Neural cell (in vitro differentiated cells): ENCODE measurements at regions not wholly inside any gene's neighbourhood (a gene's known extent, or its start where the extent isn't known, plus 50 kb on each side); places are given as distances from the start of the nearest gene placed in this dataset.

ENCODE experiments used
- H2AFZ ChIP-seq: fragments of 200-600, 300-800 bp; sonication (generic), shearing (Covaris generic); 2 replicates; pipeline ENCODE4 v1.6.0; 2014; ENCODE audit warnings: low read depth, mild to moderate bottlenecking, antibody characterized with exemption, low read length, moderate library complexity
- H3F3A ChIP-seq: fragments of 200-600 bp; shearing (Covaris generic); 2 replicates; pipeline ENCODE4 v1.6.1; 2016; ENCODE audit warnings: mild to moderate bottlenecking, moderate library complexity, mixed read lengths, antibody characterized with exemption, low read length; ENCODE audit not compliant: insufficient read depth, poor library complexity, severe bottlenecking
- H3K27ac ChIP-seq: fragments of 200-600, 300-800 bp; sonication (generic), shearing (Covaris generic); 2 replicates; pipeline ENCODE4 v1.5.1; 2014; ENCODE audit warnings: mild to moderate bottlenecking, low read length, moderate library complexity
- H3K27me3 ChIP-seq: fragments of 300-800, 200-600 bp; sonication (generic), shearing (Covaris generic); 2 replicates; pipeline ENCODE4 v1.6.0; 2014; ENCODE audit warnings: mild to moderate bottlenecking, low read depth, low read length, moderate library complexity; ENCODE audit not compliant: insufficient read depth
- H3K36me3 ChIP-seq: fragments of 300-800, 200-600 bp; sonication (generic), shearing (Covaris generic); 2 replicates; pipeline ENCODE4 v1.5.1; 2014; ENCODE audit warnings: mild to moderate bottlenecking, antibody characterized with exemption, low read length, moderate library complexity; ENCODE audit not compliant: insufficient read depth
- H3K4me2 ChIP-seq: fragments of 300-800, 200-600 bp; sonication (generic), shearing (Covaris generic); 2 replicates; pipeline ENCODE4 v1.6.0; 2014; ENCODE audit warnings: mild to moderate bottlenecking, low read length
- H3K4me3 ChIP-seq: fragments of 300-800, 200-600 bp; sonication (generic), shearing (Covaris generic); 2 replicates; pipeline ENCODE4 v1.5.1; 2014; ENCODE audit warnings: mild to moderate bottlenecking, low read length, moderate library complexity
- H3K79me2 ChIP-seq: fragments of 200-600 bp; shearing (Covaris generic); replicated peaks from 2 replicates; pipeline ENCODE4 v1.6.0; 2014; ENCODE audit warnings: mild to moderate bottlenecking, low read length, moderate library complexity; ENCODE audit not compliant: insufficient read depth
- H3K9ac ChIP-seq: fragments of 300-800, 200-600 bp; sonication (generic), shearing (Covaris generic); 2 replicates; pipeline ENCODE4 v1.6.1; 2016; ENCODE audit warnings: mild to moderate bottlenecking, low read length, mixed read lengths
- H3K9me2 ChIP-seq: fragments of 200-600 bp; shearing (Covaris generic); 2 replicates; pipeline ENCODE4 v1.6.1; 2016; ENCODE audit warnings: mild to moderate bottlenecking, low read length, mixed read lengths; ENCODE audit not compliant: insufficient read depth
- H3K9me3 ChIP-seq: fragments of 200-600, 300-800 bp; sonication (generic), shearing (Covaris generic); 2 replicates; pipeline ENCODE4 v1.6.1; 2016; ENCODE audit warnings: mild to moderate bottlenecking, mixed run types, low read length, moderate library complexity, mixed read lengths
- H4K20me1 ChIP-seq: fragments of 200-600 bp; shearing (Covaris generic); 2 replicates; pipeline ENCODE4 v1.6.1; 2016; ENCODE audit warnings: mild to moderate bottlenecking, mixed run types; ENCODE audit not compliant: insufficient read depth
- EP300 ChIP-seq: fragments of 450-650 bp; conservative IDR thresholded peaks from 2 replicates; pipeline ENCODE4 v1.6.1; 2014; ENCODE audit warnings: antibody characterized with exemption, mild to moderate bottlenecking, moderate library complexity; ENCODE audit not compliant: poor library complexity, severe bottlenecking
- EZH2 ChIP-seq: fragments of 200-600, 300-800 bp; shearing (Covaris generic), sonication (generic); IDR thresholded peaks from 2 replicates; pipeline ENCODE4 v1.6.1; 2014; ENCODE audit warnings: antibody characterized with exemption, low read length, borderline replicate concordance, mild to moderate bottlenecking; ENCODE audit not compliant: insufficient read depth, poor library complexity, severe bottlenecking
- POLR2AphosphoS5 ChIP-seq: IDR thresholded peaks from 2 replicates; pipeline ENCODE4 v1.6.1; 2012
- RAD21 ChIP-seq: fragments of 450-650 bp; conservative IDR thresholded peaks from 2 replicates; pipeline ENCODE4 v1.6.1; 2014; ENCODE audit warnings: antibody characterized with exemption, mild to moderate bottlenecking, moderate library complexity
- SMC3 ChIP-seq: fragments of 450-650 bp; conservative IDR thresholded peaks from 2 replicates; pipeline ENCODE4 v1.6.1; 2014; ENCODE audit warnings: antibody characterized with exemption, mild to moderate bottlenecking, moderate library complexity; ENCODE audit not compliant: poor library complexity
- TAF1 ChIP-seq: IDR thresholded peaks from 2 replicates; pipeline ENCODE4 v1.6.1; 2012; ENCODE audit warnings: low read depth
- TF ChIP-seq, protein P1 (sequence below): fragments of 450-650 bp; IDR thresholded peaks from 2 replicates; pipeline ENCODE4 v1.5.1; 2014; ENCODE audit warnings: antibody characterized with exemption, mild to moderate bottlenecking, moderate library complexity; ENCODE audit not compliant: poor library complexity, severe bottlenecking
- TF ChIP-seq, protein P2 (sequence below): IDR thresholded peaks from 2 replicates; pipeline ENCODE4 v1.6.1; 2012; ENCODE audit warnings: borderline replicate concordance

DNA sequence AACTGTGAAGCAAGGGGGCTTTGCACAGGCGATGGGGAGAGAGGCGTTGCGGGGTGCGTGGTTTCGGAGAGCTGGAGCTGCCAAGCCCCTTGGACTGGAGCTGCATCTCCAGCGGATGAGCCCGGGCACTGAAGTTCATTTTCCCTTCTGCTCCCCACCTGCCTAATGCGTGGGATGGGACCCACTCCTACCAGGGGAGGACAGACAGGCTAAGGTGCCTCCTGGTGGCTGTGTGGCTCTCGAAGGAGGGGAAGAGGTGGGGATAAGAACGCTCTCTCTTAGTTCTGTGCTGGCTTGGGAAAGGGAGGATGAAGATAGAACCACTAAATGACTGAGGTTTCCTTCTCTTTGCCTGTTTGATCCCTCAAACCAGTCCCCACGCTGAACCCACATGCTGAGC, 177.6 kb upstream of the PITRM1 start (continued):
- no peak for TF ChIP-seq EZH2

DNA sequence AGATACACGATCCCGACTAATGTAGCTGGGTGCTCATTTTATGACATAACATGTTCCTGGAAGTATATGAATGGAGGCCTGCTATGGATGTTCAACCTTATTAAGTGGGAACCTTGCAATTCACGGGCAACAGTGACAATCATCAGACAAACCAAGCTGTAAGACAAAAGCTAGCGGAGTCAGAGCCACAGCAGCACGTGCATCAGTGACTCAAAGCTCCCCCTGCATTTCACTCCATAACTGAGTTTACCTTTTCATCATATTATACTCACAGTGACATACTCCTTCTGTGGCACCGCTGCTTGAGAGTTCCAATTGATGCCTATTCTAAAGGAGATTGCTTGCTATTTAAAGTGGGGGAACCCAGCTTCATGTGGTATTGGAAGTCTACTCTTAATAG, 176.0 kb upstream of the PITRM1 start:
- Histone ChIP-seq H3K9ac (no peak overlapping the region), H3K4me2 (no peak overlapping the region)

DNA sequence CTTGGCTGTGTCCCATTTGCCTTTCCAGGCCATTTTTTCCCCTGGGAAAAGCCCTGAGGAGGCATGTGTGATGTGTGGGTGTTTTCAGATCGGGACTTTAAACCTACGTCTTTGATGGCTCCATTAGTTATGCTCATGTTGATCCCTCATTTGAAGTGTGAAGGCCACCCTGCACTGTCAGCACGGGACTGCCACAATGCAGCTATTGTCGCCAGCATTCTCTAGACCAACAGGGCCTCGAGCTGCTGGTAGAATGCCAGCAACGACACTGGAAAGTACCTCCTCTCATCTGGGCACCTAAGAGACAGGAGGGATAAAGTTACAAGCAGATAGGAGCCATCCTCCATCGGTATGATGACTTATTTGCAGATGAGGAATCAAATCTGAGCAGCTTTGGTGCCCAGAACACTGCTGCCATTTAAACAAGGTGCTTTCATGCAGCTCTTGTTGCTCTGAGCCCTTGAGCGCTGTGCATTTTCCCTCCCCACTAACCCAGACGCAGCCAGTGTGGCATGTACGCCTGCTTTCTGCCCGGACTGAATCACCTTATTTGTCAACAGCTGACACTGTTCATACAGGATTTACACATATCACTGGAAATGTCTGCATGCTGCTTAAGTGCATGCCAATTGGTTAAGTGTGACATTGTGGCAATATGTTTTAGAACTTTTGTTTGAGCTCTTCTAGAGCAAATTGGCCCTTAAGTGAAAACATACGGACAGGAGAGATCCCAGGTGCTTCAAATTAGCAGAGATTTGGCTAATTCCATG, 175.0 kb upstream of the PITRM1 start:
- Histone ChIP-seq H3K79me2 (no peaks in the 10 kb centered on the region), H3K9me2 (no peaks in the 10 kb centered on the region), H3K9ac (no peak overlapping the region), H3F3A (no peaks in the 10 kb centered on the region), H3K27me3 (no peaks in the 10 kb centered on the region), H3K27ac (no peak overlapping the region), H3K9me3 (no peaks in the 10 kb centered on the region), H3K36me3 (no peaks in the 10 kb centered on the region), H3K4me2 (no peak overlapping the region), H2AFZ (no peak overlapping the region), H3K4me3 (no peak overlapping the region), H4K20me1 (no peaks in the 10 kb centered on the region)
- TF ChIP-seq POLR2AphosphoS5 (peak; percentile 33), SMC3 (no peak), EP300 (peak; percentile 27)
- TF ChIP-seq, protein P1, sequence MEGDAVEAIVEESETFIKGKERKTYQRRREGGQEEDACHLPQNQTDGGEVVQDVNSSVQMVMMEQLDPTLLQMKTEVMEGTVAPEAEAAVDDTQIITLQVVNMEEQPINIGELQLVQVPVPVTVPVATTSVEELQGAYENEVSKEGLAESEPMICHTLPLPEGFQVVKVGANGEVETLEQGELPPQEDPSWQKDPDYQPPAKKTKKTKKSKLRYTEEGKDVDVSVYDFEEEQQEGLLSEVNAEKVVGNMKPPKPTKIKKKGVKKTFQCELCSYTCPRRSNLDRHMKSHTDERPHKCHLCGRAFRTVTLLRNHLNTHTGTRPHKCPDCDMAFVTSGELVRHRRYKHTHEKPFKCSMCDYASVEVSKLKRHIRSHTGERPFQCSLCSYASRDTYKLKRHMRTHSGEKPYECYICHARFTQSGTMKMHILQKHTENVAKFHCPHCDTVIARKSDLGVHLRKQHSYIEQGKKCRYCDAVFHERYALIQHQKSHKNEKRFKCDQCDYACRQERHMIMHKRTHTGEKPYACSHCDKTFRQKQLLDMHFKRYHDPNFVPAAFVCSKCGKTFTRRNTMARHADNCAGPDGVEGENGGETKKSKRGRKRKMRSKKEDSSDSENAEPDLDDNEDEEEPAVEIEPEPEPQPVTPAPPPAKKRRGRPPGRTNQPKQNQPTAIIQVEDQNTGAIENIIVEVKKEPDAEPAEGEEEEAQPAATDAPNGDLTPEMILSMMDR = no peak

More for the DNA sequence above, 176.0 kb upstream of the PITRM1 start:
- no peak overlapping the region for H2AFZ ChIP-seq
- no peaks in the 10 kb centered on the region for H4K20me1 ChIP-seq
- no peaks in the 10 kb centered on the region for H3K9me2 ChIP-seq
- H3K9me3 ChIP-seq = no peaks in the 10 kb centered on the region
- H3K27me3 ChIP-seq = no peaks in the 10 kb centered on the region
- H3F3A ChIP-seq = no peaks in the 10 kb centered on the region
- peak; percentile 52 for TF ChIP-seq RAD21
- TF ChIP-seq SMC3 = peak; percentile 38
- TF ChIP-seq, protein P1 = no peak
- peak; percentile 54 for TF ChIP-seq EP300
- no peak for TF ChIP-seq TAF1
- peak; percentile 24 for TF ChIP-seq POLR2AphosphoS5
- TF ChIP-seq, protein P2, sequence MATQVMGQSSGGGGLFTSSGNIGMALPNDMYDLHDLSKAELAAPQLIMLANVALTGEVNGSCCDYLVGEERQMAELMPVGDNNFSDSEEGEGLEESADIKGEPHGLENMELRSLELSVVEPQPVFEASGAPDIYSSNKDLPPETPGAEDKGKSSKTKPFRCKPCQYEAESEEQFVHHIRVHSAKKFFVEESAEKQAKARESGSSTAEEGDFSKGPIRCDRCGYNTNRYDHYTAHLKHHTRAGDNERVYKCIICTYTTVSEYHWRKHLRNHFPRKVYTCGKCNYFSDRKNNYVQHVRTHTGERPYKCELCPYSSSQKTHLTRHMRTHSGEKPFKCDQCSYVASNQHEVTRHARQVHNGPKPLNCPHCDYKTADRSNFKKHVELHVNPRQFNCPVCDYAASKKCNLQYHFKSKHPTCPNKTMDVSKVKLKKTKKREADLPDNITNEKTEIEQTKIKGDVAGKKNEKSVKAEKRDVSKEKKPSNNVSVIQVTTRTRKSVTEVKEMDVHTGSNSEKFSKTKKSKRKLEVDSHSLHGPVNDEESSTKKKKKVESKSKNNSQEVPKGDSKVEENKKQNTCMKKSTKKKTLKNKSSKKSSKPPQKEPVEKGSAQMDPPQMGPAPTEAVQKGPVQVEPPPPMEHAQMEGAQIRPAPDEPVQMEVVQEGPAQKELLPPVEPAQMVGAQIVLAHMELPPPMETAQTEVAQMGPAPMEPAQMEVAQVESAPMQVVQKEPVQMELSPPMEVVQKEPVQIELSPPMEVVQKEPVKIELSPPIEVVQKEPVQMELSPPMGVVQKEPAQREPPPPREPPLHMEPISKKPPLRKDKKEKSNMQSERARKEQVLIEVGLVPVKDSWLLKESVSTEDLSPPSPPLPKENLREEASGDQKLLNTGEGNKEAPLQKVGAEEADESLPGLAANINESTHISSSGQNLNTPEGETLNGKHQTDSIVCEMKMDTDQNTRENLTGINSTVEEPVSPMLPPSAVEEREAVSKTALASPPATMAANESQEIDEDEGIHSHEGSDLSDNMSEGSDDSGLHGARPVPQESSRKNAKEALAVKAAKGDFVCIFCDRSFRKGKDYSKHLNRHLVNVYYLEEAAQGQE = peak; percentile 43
- no peaks in the 10 kb centered on the region for H3K36me3 ChIP-seq
- H3K27ac ChIP-seq = peak overlapping the region; percentile 50
- H3K79me2 ChIP-seq = no peaks in the 10 kb centered on the region
- H3K4me3 ChIP-seq = no peak overlapping the region
